Mucosa of descending colon (tissue), 3 donors: ENCODE measurements at regions not wholly inside any gene's neighbourhood (a gene's known extent, or its start where the extent isn't known, plus 50 kb on each side); places are given as distances from the start of the nearest gene placed in this dataset.

Source experiments
- ATAC-seq: fragments of 200-7000 bp; cut with Tn5 transposase; one replicate; pipeline ENCODE4 v1.9.1; 2020; ENCODE audit warnings: mild to moderate bottlenecking, moderate library complexity
- DNase-seq, 3 donors: peaks; one replicate each; pipeline ENCODE4 v3.0.0-alpha.2; 2020
- H3K36me3 ChIP-seq: fragments of 200-600 bp; one replicate; pipeline ENCODE4 v1.8.0; 2021; ENCODE audit warnings: low read depth, mild to moderate bottlenecking
- H3K4me1 ChIP-seq: fragments of 200-600 bp; one replicate; pipeline ENCODE4 v1.8.0; 2021; ENCODE audit warnings: low read depth, mild to moderate bottlenecking
- H3K4me3 ChIP-seq: fragments of 200-600 bp; one replicate; pipeline ENCODE4 v1.8.0; 2021; ENCODE audit warnings: mild to moderate bottlenecking
- H3K9me3 ChIP-seq: fragments of 200-600 bp; one replicate; pipeline ENCODE4 v1.8.0; 2021; ENCODE audit warnings: mild to moderate bottlenecking
- intact Hi-C, 2 donors: fragments of 100-400 bp; cut with DNase I in 1 of 2; cut with micrococcal nuclease in 1 of 2; formaldehyde crosslinking; loops; one replicate each; pipeline versions ENCODE4 v1.11.0 to v1.11.1; 2022; cut with DNase I, micrococcal nuclease
- TF ChIP-seq, protein P1 (sequence below): fragments of 200-600 bp; IDR thresholded peaks from one replicate; pipeline ENCODE4 v1.8.0; 2022; ENCODE audit warnings: antibody characterized with exemption, mild to moderate bottlenecking
- donor health status: DM: no; HTN: no; CAD: no; lungs with moderate emphysema.
- donor health status: DM: no; HTN: no; CAD: no.
- donor health status: DM: no; HTN: yes; CAD: no.

GRCh38 chr1:67931198-67931597 lies 97.9 kb upstream of the GNG12 start:
- H3K4me1 ChIP-seq = no peaks in the 10 kb centered on the region
- no peaks in the 10 kb centered on the region for H3K36me3 ChIP-seq
- ATAC-seq = no peak
- no peak for DNase-seq
- TF ChIP-seq, protein P1, sequence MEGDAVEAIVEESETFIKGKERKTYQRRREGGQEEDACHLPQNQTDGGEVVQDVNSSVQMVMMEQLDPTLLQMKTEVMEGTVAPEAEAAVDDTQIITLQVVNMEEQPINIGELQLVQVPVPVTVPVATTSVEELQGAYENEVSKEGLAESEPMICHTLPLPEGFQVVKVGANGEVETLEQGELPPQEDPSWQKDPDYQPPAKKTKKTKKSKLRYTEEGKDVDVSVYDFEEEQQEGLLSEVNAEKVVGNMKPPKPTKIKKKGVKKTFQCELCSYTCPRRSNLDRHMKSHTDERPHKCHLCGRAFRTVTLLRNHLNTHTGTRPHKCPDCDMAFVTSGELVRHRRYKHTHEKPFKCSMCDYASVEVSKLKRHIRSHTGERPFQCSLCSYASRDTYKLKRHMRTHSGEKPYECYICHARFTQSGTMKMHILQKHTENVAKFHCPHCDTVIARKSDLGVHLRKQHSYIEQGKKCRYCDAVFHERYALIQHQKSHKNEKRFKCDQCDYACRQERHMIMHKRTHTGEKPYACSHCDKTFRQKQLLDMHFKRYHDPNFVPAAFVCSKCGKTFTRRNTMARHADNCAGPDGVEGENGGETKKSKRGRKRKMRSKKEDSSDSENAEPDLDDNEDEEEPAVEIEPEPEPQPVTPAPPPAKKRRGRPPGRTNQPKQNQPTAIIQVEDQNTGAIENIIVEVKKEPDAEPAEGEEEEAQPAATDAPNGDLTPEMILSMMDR = no peak
- H3K9me3 ChIP-seq = no peaks in the 10 kb centered on the region
- H3K4me3 ChIP-seq = no peak overlapping the region
- intact Hi-C loops = no loop called here

DNA sequence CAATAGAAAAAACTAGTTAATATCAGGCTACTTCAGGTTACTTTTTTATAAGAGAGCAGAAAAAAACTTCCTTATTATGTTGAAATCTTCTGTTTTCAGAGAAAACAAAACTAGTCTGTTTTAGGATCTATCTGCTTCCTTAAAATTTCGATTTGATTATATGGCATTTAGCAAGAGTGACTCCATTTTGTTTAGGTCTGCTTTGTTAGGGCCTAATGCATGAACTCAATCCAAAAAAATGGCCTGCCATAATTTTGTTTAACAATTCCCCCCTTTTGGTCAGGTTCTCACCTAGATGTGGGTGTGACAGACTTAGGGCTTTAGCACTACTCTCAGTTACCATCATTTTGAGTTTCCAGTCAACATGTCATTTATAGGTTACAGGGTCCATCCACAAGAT lies 89.8 kb upstream of the GNG12 start:
- TF ChIP-seq, protein P1 = no peak
- no peaks in the 10 kb centered on the region for H3K4me1 ChIP-seq
- H3K4me3 ChIP-seq = no peak overlapping the region
- no peak for DNase-seq
- ATAC-seq = no peak
- H3K36me3 ChIP-seq = no peaks in the 10 kb centered on the region
- intact Hi-C loops = no loop called here
- no peaks in the 10 kb centered on the region for H3K9me3 ChIP-seq

GRCh38 chr1:67921725-67922489 lies 88.6 kb upstream of the GNG12 start:
- TF ChIP-seq, protein P1 = no peak
- no peaks in the 10 kb centered on the region for H3K36me3 ChIP-seq
- H3K9me3 ChIP-seq = no peaks in the 10 kb centered on the region
- no peaks in the 10 kb centered on the region for H3K4me1 ChIP-seq
- ATAC-seq (no peak), DNase-seq (no peak)
- H3K4me3 ChIP-seq = no peak overlapping the region
- intact Hi-C loops = no loop called here

- Histone ChIP-seq H3K36me3 (no peaks in the 10 kb centered on the region), H3K4me1 (no peaks in the 10 kb centered on the region), H3K4me3 (no peak overlapping the region), H3K9me3 (no peaks in the 10 kb centered on the region)
- intact Hi-C loops = no loop called here
- TF ChIP-seq, protein P1 = no peak
- DNase-seq (no peak), ATAC-seq (no peak)
Measured at GRCh38 chr1:67919274-67920072, 86.2 kb upstream of the GNG12 start.

DNA sequence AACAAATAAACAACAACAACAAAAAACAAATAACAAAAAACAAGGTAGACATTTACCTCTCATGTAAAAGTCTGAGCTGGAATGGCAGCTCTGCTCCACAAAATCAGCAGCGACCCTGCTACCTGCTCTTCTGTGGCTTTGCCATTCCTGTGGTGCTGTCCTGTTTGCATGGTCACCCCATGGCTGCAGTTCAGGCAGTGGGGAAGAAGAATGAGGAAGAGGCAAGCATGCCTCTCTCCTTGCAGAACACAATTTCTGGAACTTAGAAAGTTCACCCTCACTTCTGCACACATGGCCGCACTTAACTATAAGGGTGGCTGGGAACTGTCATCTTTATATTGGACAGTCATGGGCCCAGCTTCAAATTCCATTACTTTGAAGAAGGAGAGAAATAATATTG lies 84.8 kb upstream of the GNG12 start:
- Histone ChIP-seq H3K36me3 (no peaks in the 10 kb centered on the region), H3K4me3 (no peak overlapping the region), H3K4me1 (no peaks in the 10 kb centered on the region), H3K9me3 (no peaks in the 10 kb centered on the region)
- TF ChIP-seq, protein P1 = no peak
- DNase-seq (no peak), ATAC-seq (no peak)
- intact Hi-C loops = no loop called here
